GM19468 (cell line): ENCODE measurements at regions not wholly inside any gene's neighbourhood (a gene's known extent, or its start where the extent isn't known, plus 50 kb on each side); places are given as distances from the start of the nearest gene placed in this dataset.

ENCODE experiments used
- ATAC-seq: cut with Tn5 transposase; IDR thresholded peaks from one replicate; pipeline ENCODE4 v1.9.1; 2021; ENCODE audit warnings: mild to moderate bottlenecking, moderate library complexity, moderate number of reproducible peaks; ENCODE audit not compliant: unreplicated experiment; ENCODE audit errors: extremely low read depth

DNA sequence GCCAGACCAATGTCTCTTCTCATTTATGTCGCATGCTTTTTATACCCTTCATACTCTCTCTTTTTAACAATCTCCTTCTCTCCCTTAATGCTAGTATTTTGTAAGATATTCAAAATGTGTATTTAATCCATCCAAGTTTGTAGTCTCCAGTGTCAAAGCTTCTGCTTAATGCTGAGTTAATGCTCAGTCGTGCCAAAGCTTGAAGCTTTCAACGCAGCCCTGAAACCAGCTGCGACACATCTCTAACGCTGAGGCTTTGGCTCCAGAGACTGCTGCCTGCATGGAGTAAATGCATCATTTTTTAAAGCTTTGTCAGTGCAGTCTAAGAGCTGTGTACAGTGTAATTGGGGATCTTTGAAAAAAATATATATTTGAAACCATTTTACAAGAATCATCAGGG lies 2108.8 kb upstream of the PIK3C3 start:
- no peak for ATAC-seq

GRCh38 chr18:39845631-39846030 lies 2109.4 kb upstream of the PIK3C3 start:
- no peak for ATAC-seq

DNA sequence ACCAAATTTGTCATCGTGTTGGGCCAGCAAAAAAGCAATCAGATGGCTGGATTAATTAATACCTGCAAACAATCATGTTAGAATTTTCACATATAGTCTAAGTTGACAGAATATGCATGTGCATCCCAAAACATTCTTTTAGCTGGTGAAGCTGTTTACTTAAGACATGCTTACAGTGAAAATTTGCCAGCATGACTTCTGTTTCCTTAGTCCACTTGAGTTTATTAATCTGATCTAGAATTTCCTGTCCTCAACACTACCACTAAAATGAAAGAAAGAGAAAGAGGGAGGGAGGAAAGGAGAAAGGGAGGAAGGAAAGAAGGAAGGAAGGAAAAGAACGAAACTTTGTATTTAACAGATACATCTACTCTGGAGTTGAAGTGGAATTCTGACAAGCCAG lies 2109.9 kb upstream of the PIK3C3 start:
- no peak for ATAC-seq

GRCh38 chr18:39843546-39843945 lies 2111.5 kb upstream of the PIK3C3 start:
- ATAC-seq: no peak

GRCh38 chr18:39842366-39842914 lies 2112.6 kb upstream of the PIK3C3 start:
- no peak for ATAC-seq

GRCh38 chr18:39841482-39842365 lies 2113.3 kb upstream of the PIK3C3 start:
- no peak for ATAC-seq

GRCh38 chr18:39840856-39841481 lies 2114.1 kb upstream of the PIK3C3 start:
- ATAC-seq: no peak

GRCh38 chr18:39840406-39840805 lies 2114.6 kb upstream of the PIK3C3 start:
- no peak for ATAC-seq

DNA sequence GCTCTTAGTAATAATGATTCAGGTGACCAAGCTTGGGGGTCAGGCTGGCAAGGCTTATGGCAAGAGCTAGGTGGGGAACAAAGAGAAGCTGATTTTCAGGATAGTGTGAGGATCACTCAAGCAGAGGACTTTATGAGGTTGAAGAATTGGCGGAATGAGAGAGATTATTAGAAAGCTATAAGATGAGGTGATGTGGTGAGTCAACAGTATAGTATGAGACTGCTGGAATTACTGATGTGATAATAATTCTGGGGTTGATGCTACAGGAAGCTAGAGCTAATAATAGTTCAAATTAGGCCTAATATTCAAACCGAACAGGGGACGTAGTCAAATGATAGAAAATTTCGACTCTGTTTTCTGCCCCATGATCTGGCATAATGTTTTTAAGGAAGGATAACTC lies 2115.3 kb upstream of the PIK3C3 start:
- no peak for ATAC-seq

DNA sequence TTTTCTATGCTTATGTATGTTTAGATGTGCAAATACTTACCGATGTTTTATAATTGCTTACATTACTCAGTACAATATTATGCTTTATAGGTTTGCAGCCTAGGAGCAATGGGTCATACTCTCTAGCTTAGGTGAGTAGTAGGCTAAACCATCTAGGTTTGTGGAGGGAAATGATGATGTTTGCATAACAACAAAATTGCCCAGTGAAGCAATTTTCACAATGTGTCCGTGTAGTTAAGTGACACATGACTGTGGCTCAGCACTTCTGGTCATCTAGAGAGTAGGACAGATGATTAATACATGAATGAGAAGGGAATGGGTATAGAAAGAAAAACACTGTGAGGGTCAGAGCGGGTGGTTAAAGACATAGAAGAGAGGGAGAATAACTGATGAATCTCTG lies 2116.2 kb upstream of the PIK3C3 start:
- ATAC-seq: no peak

DNA sequence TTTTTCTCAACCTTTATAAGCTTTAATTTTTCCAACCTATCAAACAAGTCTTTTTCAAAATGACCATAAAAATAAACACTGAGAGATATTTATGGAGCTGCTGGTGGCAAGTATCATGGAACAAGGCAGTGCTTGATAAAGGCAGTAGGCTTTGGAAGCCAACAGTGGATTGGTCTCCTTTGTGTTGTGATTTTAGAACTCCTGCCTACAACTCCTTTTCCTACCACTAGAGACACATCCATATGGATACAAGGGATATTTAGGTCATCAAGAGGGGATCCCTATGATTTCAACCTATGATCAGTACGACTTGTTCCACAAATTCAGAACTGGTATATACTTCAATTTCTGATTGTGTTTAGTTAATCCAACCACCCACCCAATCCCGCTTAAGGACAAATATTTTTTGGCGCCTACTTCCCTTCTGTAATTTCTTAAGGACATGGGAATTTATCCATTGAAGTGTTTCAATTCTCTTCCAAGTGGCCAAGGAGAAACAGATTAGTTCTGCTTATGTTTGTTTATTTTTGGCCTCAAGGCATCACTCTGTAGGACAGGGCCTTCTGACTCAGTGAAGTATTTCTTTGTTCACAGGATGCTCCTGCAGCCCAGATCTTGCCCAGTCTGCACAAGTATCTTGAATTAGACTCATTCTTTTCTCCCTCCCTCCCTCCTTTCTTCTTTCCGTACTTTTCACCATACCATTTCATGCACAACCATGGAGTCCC lies 2119.6 kb upstream of the PIK3C3 start:
- ATAC-seq: no peak

- ATAC-seq: no peak
Measured at GRCh38 chr18:39834636-39835035, 2120.4 kb upstream of the PIK3C3 start.

GRCh38 chr18:39825485-39826150 lies 2129.4 kb upstream of the PIK3C3 start:
- no peak for ATAC-seq

DNA sequence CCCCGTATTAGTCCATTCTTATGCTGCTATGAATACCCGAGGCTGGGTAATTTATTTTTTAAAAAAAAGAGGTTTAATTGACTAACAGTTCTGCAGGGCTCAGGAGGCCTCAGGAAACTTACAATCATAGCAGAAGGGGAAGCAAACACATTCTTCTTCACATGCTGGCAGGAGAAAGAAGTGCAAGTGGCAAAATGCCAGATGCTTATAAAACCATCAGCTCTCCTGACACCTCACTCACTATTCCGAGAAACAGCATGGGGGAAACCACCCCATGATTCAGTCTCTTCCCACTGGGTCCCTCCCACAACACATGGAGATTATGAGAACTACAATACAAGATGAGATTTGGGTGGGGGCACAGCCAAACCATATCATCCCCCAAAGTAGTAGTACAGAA lies 2148.5 kb upstream of the PIK3C3 start:
- ATAC-seq: no peak

GRCh38 chr18:39805218-39805617 lies 2149.8 kb upstream of the PIK3C3 start:
- no peak for ATAC-seq

DNA sequence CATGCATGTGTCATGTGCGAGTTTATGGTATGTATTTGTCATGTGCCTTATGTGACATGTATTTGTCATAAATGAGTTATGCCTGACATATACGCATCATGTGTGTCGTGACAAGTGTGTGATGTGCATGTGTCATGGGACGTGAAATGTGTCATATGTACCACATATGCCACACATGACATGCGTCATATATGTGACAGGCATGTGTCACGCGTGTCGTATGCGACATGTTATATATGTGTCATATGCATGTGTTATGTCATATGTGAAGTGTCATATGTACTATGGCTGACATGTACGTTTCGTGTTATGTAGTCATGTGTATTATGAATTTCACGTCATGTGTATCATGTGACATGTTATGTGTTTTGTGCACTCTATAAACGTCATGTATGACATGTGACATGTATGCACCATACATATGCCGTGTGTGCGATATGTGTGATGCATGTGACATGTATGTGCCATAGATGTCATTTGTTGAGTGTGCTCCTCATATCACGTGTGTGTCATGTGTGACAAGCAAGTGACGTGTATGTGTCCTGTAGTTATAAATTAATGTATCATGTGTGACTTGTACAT lies 2152.3 kb upstream of the PIK3C3 start:
- ATAC-seq: no peak

- no peak for ATAC-seq
Measured at GRCh38 chr18:39801848-39802247, 2153.2 kb upstream of the PIK3C3 start.

DNA sequence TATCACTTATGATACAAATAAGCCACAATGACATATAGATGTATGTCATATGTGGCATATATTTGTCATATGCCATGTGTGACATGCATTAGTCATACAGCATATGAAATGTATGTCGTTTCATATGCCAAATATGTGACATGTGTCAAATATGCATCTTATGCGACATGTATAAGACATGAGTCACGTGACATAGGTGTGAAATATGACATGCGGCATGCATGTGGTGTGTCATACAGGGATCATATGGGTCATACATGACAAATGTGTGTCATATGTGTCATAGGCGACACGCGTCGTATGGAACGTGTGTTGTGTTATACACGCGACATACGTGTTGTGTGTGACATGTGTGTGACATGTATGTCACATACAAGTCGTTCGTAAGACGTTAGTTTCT lies 2154.0 kb upstream of the PIK3C3 start:
- ATAC-seq: no peak

DNA sequence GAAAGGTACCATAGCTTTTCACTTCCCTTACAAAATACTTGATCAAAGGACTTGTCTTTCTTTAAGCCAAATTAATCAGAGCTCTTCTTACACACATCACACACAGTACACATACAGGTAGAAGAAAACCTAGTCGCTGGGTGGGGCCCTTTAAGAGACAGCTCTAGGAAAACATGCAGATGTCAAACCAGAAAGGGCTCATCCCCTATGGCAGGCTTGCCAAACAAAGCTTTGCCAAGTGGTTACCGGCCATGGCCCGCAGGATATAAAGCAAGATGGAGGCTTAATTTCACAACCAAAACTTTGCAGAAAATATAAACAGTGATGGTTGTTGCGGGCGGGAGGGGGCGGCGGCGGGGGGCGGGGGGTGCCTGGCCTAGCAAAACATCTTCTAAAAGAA lies 2156.0 kb upstream of the PIK3C3 start:
- no peak for ATAC-seq

DNA sequence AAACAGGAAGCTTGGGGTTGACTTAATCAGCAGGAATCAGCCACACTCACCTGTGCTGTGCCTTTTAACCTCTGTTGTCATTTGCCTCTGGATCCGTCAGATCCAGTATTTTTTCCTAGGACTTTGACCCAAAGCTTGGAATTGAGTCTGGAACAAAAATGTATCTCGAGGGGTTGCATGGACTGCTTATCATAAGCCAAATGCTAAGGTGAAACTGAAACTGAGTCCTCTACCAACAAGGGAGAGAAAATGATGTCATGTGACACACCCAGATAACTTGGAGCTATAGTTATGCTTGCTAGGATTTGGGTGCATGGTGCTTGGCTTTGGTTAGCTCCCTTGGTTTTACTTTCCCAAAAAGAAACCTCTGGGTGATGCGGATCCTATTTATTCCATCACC lies 2158.6 kb upstream of the PIK3C3 start:
- no peak for ATAC-seq
